ENCODE measurements at regions not wholly inside any gene's neighbourhood (a gene's known extent, or its start where the extent isn't known, plus 50 kb on each side); places are given as distances from the start of the nearest gene placed in this dataset.
A peak's percentile ranks its signal among the peaks of the same experiment; 100 is the strongest.

DNA sequence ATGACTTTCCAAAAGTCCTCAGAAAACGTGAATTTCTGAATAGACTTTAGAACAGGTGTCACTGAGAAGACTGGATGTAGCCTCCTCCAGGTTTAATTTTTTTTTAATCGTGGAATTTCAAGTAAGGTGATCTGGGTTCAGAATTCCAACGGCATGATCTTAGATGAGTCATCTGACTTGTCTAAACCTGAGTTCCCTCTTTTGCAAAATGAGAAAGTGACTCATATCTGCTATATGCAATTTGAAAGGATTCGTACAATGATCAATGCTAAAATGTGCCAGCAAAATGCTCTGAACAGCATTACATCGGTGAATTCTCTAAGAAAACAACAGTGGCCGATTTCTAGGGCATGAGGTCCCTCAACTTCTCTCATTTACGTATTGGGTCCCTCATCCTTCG lies 69.1 kb upstream of the ZNF516 start:
- peak; percentile 24 for DNase-seq (ENCODE audit: low read depth)
- TF ChIP-seq CTCF (IDR thresholded peaks at IDR 0.05; ENCODE audit: low read length, missing control alignments), result no peak
- no peak overlapping the region for H3K4me3 ChIP-seq (replicated peaks; ENCODE audit: low read depth, low read length)

DNA sequence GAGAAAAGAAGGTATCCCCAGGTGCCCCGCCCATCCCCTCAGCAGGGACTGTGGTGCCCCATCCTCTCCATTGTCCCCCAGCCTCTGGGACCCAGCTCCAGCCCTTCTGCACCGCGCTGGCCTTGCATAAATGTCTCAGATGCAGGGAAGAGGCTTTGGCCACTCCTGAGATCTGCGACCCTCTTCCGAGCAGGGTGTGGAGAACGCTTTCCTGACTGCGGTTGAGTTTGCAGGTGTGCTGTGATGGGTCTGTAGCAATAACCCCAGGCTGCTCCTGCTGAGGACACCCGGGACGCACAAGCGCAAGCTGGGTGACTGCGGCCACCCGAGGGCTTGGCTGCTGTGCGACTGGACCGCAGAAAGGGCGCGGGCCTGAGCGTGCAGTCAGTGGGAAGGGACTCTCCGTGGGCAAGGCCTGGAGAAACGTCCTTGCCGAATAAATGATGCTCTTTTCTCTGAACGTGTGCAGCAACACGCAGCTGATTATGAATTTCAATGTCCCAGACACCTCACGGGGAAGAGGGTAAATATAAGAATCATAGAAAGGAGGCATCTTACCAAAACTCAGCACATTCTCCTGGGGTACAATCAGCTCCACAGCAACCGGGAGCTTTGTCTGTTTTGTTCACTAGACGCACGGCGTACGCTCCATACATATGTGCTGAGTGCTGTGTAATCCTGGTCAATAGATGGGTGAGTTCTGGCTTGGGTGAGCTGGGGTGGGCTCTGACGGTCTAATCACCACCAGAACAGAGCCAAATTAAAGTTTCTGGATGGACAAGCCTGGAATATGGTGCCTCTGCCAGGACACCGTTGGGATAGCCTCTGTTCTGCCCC lies 67.5 kb upstream of the ZNF516 start:
- TF ChIP-seq CTCF (IDR thresholded peaks at IDR 0.05; ENCODE audit: low read length, missing control alignments), result no peak
- no peak overlapping the region for H3K4me3 ChIP-seq (replicated peaks; ENCODE audit: low read depth, low read length)
- no peak for DNase-seq (ENCODE audit: low read depth)

DNA sequence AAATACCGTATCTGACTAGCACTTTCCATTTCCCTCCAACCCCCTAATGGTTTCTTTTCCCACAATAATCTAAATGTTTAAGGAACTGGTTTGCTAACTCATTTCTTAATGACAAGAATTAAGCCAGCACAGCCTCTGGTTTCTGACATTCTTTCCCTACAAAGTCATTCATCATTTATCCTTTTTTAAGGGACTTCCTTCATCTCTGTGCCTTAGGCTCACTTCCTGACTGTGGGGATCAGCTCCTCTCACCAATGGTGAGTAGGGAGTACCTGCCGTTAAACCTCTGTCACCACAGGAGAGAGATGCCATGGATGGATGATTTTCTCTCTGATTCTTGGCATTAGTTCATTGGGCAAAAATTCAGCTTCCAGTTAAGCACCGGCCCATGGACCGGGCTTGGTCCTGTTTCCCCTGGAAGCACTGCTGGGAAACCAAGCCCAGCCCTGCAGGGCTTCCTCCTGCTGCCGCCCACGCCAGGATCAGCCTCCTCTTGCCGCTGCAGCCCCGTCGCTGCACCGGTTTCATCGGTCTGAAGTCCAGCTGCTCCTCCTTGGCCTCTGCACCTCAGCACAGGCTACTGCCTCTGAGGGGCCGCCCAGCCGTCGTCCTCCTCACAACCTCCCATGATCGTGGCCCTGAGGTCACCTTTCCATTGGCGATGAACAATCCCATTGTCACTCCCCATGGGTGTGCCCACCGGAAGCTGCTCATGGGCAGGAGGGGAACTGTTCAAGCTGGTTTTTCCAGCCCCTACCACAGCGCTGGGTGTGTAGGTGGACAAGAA lies 64.0 kb upstream of the ZNF516 start:
- no peak for DNase-seq (ENCODE audit: low read depth)
- no peak overlapping the region for H3K4me3 ChIP-seq (replicated peaks; ENCODE audit: low read depth, low read length)
- TF ChIP-seq CTCF (IDR thresholded peaks at IDR 0.05; ENCODE audit: low read length, missing control alignments), result no peak

- no peak for TF ChIP-seq CTCF (IDR thresholded peaks at IDR 0.05; ENCODE audit: low read length, missing control alignments)
- DNase-seq (ENCODE audit: low read depth), result no peak
Observed at GRCh38 chr18:76557026-76557575, 62.1 kb upstream of the ZNF516 start.

GRCh38 chr18:76554547-76555222 lies 59.6 kb upstream of the ZNF516 start:
- no peak for DNase-seq (ENCODE audit: low read depth)
- no peak for TF ChIP-seq CTCF (IDR thresholded peaks at IDR 0.05; ENCODE audit: low read length, missing control alignments)
- H3K4me3 ChIP-seq (replicated peaks; ENCODE audit: low read depth, low read length), result no peak overlapping the region

More at GRCh38 chr18:76557026-76557575, 62.1 kb upstream of the ZNF516 start:
- no peak overlapping the region for H3K4me3 ChIP-seq (replicated peaks; ENCODE audit: low read depth, low read length)

- H3K4me3 ChIP-seq (replicated peaks; ENCODE audit: low read depth, low read length), result no peak overlapping the region
- peak; percentile 38 for DNase-seq (ENCODE audit: low read depth)
- TF ChIP-seq CTCF (IDR thresholded peaks at IDR 0.05; ENCODE audit: low read length, missing control alignments), result no peak
Observed at GRCh38 chr18:76553715-76554546, 58.9 kb upstream of the ZNF516 start.

All from fibroblast of pulmonary artery (primary cell).